Fibroblast of pulmonary artery (primary cell): ENCODE measurements at regions not wholly inside any gene's neighbourhood (a gene's known extent, or its start where the extent isn't known, plus 50 kb on each side); places are given as distances from the start of the nearest gene placed in this dataset.

Source experiments
- DNase-seq: peaks from one replicate; pipeline ENCODE4 v3.0.0-alpha.2; 2010; ENCODE audit warnings: low read depth
- H3K4me3 ChIP-seq: replicated peaks from 2 replicates; pipeline ENCODE4 v1.5.1; 2011; ENCODE audit warnings: low read depth, mild to moderate bottlenecking, control low read depth, low read length, moderate library complexity
- TF ChIP-seq, protein P1 (sequence below): IDR thresholded peaks from 2 replicates; pipeline ENCODE4 v1.5.1; 2011; ENCODE audit warnings: mild to moderate bottlenecking, control low read depth, low read length, inconsistent platforms; ENCODE audit errors: missing control alignments

DNA sequence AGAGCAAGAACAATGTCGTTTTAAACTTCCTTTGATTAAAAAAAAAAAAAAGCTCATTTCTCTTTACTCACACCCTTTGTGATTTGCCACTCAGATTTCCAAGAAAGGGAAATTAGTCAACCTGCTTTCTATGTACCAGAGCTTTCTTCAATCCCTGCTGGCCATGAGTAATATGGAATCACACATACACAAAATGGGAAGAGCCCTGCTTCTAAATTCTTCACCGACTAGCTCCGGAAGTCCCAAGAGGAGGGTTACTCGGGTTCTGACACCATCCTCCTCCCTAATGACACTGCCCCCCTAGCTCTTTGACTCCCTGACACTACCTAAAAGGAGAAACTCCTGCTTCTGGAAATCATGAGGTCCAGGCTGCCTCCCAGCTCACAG, 81.8 kb upstream of the SFMBT2 start:
- H3K4me3 ChIP-seq: no peak overlapping the region
- DNase-seq: no peak
- TF ChIP-seq, protein P1, sequence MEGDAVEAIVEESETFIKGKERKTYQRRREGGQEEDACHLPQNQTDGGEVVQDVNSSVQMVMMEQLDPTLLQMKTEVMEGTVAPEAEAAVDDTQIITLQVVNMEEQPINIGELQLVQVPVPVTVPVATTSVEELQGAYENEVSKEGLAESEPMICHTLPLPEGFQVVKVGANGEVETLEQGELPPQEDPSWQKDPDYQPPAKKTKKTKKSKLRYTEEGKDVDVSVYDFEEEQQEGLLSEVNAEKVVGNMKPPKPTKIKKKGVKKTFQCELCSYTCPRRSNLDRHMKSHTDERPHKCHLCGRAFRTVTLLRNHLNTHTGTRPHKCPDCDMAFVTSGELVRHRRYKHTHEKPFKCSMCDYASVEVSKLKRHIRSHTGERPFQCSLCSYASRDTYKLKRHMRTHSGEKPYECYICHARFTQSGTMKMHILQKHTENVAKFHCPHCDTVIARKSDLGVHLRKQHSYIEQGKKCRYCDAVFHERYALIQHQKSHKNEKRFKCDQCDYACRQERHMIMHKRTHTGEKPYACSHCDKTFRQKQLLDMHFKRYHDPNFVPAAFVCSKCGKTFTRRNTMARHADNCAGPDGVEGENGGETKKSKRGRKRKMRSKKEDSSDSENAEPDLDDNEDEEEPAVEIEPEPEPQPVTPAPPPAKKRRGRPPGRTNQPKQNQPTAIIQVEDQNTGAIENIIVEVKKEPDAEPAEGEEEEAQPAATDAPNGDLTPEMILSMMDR: no peak

DNA sequence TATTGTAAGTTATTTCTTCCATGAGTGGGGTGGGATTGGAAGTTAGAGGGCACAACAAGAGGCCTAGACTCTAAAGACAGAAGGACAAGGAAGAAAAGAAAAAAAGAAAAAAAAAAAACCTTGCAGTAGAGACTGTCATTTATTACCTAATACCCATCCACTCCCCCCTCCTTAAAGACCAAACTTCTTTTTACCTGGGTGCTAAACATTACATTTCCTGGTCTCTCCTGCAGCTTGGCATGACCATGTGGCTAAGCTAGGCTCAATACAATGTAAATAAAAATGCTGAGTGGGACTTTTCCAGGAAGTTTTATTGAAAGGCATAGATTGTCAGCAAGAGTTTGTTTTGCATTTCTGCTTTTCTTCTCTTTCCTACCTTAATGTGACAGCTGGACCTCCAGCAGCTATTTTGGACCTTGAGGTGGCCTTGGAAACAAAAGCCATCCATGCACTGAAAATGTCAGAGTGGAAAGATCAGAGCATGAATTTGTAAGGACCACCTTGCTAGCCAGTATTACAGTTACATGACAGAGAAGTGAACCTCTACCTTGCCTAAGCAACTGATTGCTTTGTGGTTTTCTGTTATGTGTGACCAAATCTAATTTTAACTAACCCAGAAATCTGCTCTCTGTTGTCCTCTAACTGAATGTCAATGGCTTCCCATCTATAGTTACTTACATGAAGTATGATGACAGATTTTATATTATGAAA, 81.3 kb upstream of the SFMBT2 start:
- no peak for DNase-seq
- H3K4me3 ChIP-seq: no peak overlapping the region

DNA sequence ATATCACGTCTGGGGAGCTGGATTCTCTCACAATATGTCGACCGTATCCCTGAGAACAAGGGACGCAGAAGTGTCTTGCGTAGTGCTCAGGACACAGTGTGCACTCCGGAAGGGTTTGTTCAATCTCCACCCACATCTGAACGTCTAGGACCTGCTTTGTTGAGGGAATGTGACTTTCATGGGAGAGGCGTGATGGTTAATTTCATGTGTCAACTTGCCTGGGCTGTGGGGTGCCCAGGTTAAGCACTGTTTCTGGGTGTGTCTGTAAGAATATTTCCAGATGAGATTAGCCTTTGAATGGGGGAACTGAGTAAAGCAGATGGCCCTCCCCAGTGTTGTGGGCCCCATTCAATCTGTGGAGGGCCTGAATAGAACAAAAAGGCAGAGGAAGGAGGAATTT, 80.4 kb upstream of the SFMBT2 start:
- no peak overlapping the region for H3K4me3 ChIP-seq
- TF ChIP-seq, protein P1: no peak
- DNase-seq: no peak

More for the DNA sequence above, 81.3 kb upstream of the SFMBT2 start:
- TF ChIP-seq, protein P1: no peak

DNA sequence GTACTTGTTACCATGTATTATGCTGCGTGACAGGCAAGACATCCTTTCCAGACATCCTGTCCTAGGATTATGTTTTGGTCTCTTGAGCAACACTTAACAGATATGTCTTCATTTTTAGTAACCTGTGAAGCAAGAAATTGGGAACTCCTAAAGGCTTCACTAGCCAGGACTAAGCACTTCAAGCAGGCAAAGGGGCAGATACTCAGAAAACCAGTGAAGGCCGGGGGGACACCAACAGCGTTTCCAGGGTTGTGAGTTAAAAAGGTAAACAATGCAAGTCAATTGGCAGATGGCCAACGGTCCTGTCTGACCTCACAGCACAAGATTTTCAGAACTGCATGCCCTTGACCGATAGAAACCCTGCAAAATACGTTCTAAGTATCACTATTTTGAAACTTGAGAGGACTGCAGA, 77.6 kb upstream of the SFMBT2 start:
- H3K4me3 ChIP-seq: no peak overlapping the region
- peak; percentile 63 for DNase-seq
- TF ChIP-seq, protein P1: no peak

DNA sequence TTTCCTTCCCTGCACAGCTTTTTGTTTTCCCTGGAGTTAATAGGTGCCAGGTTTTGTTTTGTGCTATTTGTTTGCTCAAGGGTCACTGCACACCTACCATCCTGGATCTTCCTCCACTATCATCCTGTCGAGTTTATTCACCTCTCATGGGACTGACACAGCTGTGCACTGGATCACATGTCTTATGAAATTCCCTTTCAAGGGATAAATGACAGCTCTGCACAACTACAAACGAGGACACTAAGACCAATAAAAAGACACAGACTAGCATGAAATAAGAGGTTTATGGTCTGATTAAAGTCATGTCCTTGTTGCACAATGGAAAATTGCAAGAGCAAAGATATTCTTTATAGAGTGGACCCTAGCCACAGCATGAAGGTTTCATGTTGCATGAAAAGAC, 76.7 kb upstream of the SFMBT2 start:
- TF ChIP-seq, protein P1: no peak
- no peak overlapping the region for H3K4me3 ChIP-seq
- no peak for DNase-seq

DNA sequence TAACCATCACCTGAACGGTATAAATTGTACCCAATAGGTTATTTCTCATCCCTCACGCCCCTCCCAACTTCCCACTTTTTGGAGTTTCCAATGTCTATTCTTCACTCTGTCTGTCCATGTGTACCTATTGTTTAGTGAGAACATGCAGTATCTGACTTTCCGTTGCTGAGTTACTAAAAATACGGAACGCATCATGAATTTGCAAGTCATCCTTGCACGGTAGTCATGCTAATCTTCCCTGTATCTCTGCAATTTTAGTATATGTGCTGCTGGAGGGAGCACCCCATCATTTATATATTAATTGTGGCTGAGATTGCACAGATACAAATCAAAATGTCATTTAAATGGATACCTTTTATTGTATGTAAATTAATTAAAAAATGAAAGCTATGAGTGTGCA, 75.7 kb upstream of the SFMBT2 start:
- H3K4me3 ChIP-seq: no peak overlapping the region
- DNase-seq: no peak
- TF ChIP-seq, protein P1: no peak

DNA sequence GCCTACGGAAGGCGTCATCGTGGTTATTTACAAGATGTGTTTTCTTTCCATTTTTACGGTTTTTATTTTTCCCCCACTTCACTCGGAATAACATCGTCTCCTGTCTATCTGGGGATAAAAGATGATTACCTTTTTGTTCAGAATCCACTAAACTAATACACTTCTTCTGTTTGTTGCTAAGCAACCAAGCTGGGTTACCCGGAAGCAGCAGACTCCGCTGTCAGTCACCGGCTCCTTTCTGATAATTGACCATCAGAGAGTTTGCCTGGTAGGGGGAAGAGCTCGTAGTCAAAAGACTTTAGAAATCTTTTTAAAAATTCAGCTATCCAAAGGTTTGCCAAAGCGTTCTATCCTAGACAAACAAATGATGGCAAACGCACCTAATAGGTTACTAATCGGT, 75.0 kb upstream of the SFMBT2 start:
- no peak overlapping the region for H3K4me3 ChIP-seq
- DNase-seq: no peak
- TF ChIP-seq, protein P1: no peak
